ENCODE measurements at regions not wholly inside any gene's neighbourhood (a gene's known extent, or its start where the extent isn't known, plus 50 kb on each side); places are given as distances from the start of the nearest gene placed in this dataset.

DNA sequence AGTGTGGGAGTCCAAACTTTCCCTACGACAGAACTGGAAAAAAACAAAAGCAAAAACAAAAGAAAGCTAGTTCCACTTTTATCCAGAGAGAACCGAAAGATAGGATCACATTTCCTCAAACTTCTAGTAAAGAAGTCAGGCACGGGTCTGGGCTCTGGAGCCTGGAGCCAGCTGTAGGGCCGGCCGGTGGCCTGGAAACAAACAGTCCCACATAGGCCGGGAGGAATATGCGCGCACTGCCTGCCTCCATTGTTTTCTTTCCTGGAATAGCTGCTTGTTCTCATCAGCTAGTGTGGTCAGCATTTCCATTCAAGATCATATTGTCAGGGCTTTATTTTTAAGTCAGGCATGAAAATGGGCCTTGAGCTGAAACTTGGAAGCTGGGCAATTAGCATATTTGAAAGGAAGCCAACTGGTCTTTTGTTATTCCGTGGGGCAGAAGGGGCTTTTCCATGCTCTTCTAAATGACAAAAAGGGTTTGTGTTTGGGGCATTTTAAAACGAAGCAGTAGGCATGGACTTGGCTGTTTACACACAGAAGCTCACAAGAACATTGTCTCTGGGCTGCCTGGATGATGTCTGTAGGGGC, 58.7 kb upstream of the RFX8 start (continued):
- TF ChIP-seq TAF1 (IDR thresholded peaks at IDR 0.05; ENCODE audit: control insufficient read depth, extremely low read depth, insufficient read depth, low read length, severe bottlenecking) (no peak), GATAD2B (IDR thresholded peaks at IDR 0.05; ENCODE audit: borderline replicate concordance) (no peak), SRSF3 (IDR thresholded peaks at IDR 0.05; ENCODE audit: insufficient read depth, low read length) (no peak)

DNA sequence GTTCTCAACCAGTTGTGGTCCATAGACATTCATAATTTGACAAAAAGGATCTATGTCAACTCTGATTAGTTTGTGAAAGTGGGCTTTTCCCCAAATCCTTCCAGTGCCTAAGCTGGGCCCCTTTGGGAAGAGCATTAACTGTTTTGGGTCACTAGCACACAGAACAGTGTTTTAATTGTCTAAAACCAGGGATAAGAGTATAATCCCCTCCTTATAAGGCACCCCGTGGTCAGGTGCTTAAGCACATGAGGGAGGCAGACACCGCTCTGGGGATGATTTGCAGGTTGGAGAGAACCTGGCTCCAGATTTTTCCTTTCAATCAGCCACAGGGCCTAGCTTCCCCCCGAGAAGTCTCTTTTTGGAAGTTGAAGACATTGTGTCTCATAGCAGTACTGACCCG, 53.6 kb upstream of the RFX8 start:
- no peaks in the 10 kb centered on the region for H3K36me3 ChIP-seq (ENCODE audit: control insufficient read depth, insufficient read depth, low read length)
- intact Hi-C loops (cut with micrococcal nuclease) (loop anchor here (10.0 kb wide), 1 partner anchor 456 kb away; no protein-coding TSS in a partner anchor), in situ Hi-C loops (cut with MboI) (no loop called here)
- no peak overlapping the region for H3K9ac ChIP-seq (ENCODE audit: insufficient read depth in 1 of 2, low read depth in 2 of 2, low read length in 2 of 2)
- FAIRE-seq, result no peak
- no peak for ATAC-seq
- H3K27ac ChIP-seq (ENCODE audit: extremely low read depth, low read depth, low read length), result no peak overlapping the region
- TF ChIP-seq, protein P1, sequence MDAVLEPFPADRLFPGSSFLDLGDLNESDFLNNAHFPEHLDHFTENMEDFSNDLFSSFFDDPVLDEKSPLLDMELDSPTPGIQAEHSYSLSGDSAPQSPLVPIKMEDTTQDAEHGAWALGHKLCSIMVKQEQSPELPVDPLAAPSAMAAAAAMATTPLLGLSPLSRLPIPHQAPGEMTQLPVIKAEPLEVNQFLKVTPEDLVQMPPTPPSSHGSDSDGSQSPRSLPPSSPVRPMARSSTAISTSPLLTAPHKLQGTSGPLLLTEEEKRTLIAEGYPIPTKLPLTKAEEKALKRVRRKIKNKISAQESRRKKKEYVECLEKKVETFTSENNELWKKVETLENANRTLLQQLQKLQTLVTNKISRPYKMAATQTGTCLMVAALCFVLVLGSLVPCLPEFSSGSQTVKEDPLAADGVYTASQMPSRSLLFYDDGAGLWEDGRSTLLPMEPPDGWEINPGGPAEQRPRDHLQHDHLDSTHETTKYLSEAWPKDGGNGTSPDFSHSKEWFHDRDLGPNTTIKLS (IDR thresholded peaks at IDR 0.05; ENCODE audit: borderline replicate concordance, low read depth), result no peak
- TF ChIP-seq ATF1 (CRISPR knock-in tag; IDR thresholded peaks at IDR 0.05) (no peak), ATF1 (tag; IDR thresholded peaks at IDR 0.05) (no peak), FOXJ2 (tag; IDR thresholded peaks at IDR 0.05) (no peak), KLF6 (CRISPR knock-in tag; IDR thresholded peaks at IDR 0.05; ENCODE audit: borderline replicate concordance) (no peak), MYNN (IDR thresholded peaks at IDR 0.05) (no peak), MYNN (CRISPR knock-in tag; IDR thresholded peaks at IDR 0.05) (no peak), ZNF766 (CRISPR knock-in tag; conservative IDR thresholded peaks at IDR 0.05) (no peak), SRF (CRISPR knock-in tag; IDR thresholded peaks at IDR 0.05) (no peak), ZNF165 (CRISPR knock-in tag; IDR thresholded peaks at IDR 0.05; ENCODE audit: borderline replicate concordance) (no peak)
- TF ChIP-seq, protein P2, sequence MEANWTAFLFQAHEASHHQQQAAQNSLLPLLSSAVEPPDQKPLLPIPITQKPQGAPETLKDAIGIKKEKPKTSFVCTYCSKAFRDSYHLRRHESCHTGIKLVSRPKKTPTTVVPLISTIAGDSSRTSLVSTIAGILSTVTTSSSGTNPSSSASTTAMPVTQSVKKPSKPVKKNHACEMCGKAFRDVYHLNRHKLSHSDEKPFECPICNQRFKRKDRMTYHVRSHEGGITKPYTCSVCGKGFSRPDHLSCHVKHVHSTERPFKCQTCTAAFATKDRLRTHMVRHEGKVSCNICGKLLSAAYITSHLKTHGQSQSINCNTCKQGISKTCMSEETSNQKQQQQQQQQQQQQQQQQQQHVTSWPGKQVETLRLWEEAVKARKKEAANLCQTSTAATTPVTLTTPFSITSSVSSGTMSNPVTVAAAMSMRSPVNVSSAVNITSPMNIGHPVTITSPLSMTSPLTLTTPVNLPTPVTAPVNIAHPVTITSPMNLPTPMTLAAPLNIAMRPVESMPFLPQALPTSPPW (CRISPR knock-in tag; IDR thresholded peaks at IDR 0.05), result no peak
- 3% methylated on average over 4 of the region's 4 CpGs for WGBS (ENCODE audit: insufficient coverage, low coverage, missing lambda C conversion rate)
- DNase-seq (ENCODE audit: extremely low read depth in 1 of 4, low spot score in 3 of 4), result no peak
- no peaks in the 10 kb centered on the region for H4K20me1 ChIP-seq (replicated peaks; ENCODE audit: control insufficient read depth, insufficient read depth, low read length)
- no peak overlapping the region for H3K4me3 ChIP-seq
- no peak overlapping the region for H2AFZ ChIP-seq (ENCODE audit: low read depth, low read length)
- BruUV-seq (replicated peaks), result no TSS peak
- H3K79me2 ChIP-seq (ENCODE audit: control insufficient read depth, insufficient read depth, low read length), result no peaks in the 10 kb centered on the region
- no peak overlapping the region for H3K4me2 ChIP-seq (ENCODE audit: insufficient read depth, low read length)
- peaks cover 4 to 6% of the 10 kb centered on the region in 2 experiments; a peak in 2 of 5 replicates for H3K27me3 ChIP-seq (ENCODE audit: control insufficient read depth in 2 of 2, insufficient read depth in 2 of 2, low read length in 2 of 2)
- no peaks in the 10 kb centered on the region for H3K9me1 ChIP-seq (ENCODE audit: control insufficient read depth, insufficient read depth, low read length)
- ChIA-PET POLR2A (no interaction called here), CTCF (ENCODE audit: low intra/inter-chr PET ratio) (no interaction called here)
- H3K9me3 ChIP-seq (replicated peaks; ENCODE audit: control insufficient read depth, insufficient read depth, low read depth, low read length), result no peaks in the 10 kb centered on the region
- no peaks in the 10 kb centered on the region for H3K4me1 ChIP-seq (replicated peaks in 1 of 2; ENCODE audit: control insufficient read depth in 2 of 2, insufficient read depth in 2 of 2, low read length in 2 of 2)
